GM18909 (cell line): ENCODE measurements at regions not wholly inside any gene's neighbourhood (a gene's known extent, or its start where the extent isn't known, plus 50 kb on each side); places are given as distances from the start of the nearest gene placed in this dataset.
"Not testable (repeated sequence)": the region's sequence is repeated elsewhere in the genome, so short reads cannot be mapped to it uniquely, and the experiment has no call there.

Experiments
- ATAC-seq: cut with Tn5 transposase; IDR thresholded peaks from one replicate; pipeline ENCODE4 v1.9.1; 2021; ENCODE audit warnings: mild to moderate bottlenecking; ENCODE audit not compliant: unreplicated experiment, poor library complexity

DNA sequence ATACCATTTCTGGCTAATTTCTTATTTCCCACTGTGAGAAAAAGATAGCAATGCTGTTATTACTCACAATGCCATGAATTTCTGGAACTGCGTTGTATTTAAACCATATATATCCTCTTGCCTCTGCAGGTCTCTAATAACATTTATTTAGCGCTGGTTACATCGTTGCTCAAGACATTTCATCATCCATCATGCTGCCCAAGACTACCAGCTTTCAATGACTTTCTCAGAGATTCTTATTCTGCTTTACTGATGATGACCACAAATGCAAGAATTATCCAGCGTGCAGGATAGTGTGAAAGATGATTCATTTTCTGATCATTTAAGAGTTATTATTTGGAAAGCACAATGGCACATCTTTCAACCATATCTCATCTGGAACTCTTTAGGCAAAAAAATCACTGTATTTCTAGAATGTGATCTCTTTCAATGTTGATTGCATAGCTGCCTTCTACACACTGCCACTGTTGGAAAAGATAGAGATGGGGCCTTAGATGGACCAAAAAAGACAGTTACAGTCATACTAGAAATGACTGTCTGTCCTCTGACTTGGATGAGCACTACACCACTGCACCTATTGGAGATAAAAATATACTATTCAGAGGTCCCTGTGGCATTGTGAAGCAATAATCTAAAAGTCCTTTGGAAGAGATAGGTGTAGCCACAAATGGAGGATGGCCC lies 716.1 kb downstream of the NSUN3 start:
- no peak for ATAC-seq

DNA sequence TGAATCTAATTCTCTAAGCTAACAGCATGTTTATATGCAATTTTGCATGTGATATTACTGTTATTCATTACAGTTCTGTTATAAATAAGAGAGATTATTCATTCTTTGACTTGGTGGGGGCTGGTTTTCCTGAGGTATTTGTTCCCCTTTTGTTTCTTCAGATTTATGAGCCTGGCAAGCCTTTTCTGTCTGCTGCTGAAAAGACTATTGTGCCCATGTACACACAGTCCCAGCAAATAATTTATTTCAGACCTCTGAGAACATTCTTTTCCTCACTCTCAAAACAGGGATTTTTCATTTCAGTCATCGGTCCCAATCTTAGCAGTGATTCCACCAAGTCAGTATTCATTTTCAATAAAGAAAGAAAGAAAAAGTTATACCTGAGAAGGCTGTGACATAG lies 716.8 kb downstream of the NSUN3 start:
- ATAC-seq = no peak

- ATAC-seq = no peak
Observed at GRCh38 chr3:94784274-94784673, 721.4 kb downstream of the NSUN3 start.

DNA sequence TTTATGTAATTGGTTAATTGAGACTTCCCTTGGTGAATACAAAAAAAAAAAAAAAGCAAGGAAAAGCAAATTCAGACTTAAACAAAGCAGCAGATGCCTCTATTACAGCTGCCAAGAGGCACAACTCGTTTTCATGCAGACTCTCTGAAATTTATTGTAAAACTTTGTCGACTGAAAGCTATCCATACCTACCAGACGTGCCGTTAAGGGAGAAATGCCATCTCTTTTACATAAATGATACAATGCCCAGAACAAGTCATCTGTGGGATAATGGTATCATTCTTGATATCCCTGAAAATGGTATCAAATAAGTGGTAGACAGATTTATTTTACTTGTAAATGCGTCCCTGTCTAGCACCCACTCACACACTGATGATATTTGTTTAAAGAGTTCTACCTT lies 724.2 kb downstream of the NSUN3 start:
- ATAC-seq = no peak

- no peak for ATAC-seq
Observed at GRCh38 chr3:94787734-94788270, 724.9 kb downstream of the NSUN3 start.

GRCh38 chr3:94794563-94794962 lies 731.7 kb downstream of the NSUN3 start:
- no peak for ATAC-seq

- ATAC-seq = no peak
Observed at GRCh38 chr3:94799420-94800060, 736.7 kb downstream of the NSUN3 start.

GRCh38 chr3:94811836-94812235 lies 749.0 kb downstream of the NSUN3 start:
- no peak for ATAC-seq

GRCh38 chr3:94821241-94821640 lies 758.4 kb downstream of the NSUN3 start:
- no peak for ATAC-seq

GRCh38 chr3:94822298-94822697 lies 759.4 kb downstream of the NSUN3 start:
- ATAC-seq = no peak

DNA sequence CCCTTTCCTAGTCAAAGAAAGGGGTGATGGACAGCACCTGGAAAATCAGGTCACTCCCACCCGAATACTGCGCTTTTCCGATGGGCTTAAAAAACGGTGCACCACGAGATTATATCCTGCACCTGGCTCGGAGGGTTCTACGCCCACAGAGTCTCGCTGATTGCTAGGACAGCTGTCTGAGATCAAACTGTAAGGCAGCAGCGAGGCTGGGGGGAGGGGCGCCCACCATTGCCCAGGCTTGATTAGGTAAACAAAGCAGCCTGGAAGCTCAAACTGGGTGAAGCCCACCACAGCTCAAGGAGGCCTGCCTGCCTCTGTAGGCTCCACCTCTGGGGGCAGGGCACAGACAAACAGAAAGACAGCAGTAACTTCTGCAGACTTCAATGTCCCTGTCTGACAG lies 783.4 kb downstream of the NSUN3 start:
- ATAC-seq = not testable (repeated sequence)

DNA sequence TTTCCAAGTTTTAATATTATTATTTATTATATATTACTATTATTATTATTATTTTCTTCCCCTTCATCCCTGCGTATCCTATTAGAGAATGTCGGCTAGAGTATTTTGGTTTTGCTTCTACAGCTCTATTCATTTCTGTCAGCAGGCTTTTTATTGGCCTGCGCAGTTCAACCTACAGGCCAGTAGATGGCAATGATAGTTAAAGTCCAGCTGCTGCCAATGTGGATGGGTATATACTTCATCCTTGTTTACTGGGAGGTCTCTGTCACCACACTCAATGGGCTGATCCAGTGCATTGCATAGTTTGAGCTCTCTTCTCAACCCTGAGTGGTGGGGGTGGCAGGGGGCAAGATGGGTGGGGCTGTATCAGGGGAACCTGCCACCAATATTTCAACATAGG lies 799.8 kb downstream of the NSUN3 start:
- ATAC-seq = peak; percentile 71

DNA sequence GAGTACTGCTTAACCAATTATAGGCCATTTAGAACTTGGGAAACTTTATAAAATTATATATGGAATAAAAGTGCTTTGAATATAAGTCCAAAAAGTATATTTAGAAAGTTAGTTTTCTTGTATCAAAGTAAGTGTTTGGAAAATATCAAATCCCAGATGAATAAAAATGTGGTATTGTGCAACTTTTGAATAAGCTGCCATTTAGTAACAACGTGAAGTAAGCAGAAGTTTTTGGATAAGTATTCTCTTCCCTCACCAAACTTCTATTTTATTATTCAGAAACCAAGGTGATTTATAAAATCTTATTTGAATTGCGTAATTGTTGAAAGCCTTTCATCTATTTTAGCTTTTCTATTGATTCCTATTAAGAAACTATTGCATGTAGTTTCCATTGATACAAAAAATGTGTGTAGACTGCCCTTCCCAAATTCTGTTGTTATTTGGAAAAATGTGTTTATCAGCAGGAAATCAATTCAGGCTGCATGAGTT lies 806.2 kb downstream of the NSUN3 start:
- ATAC-seq = no peak

GRCh38 chr3:94873751-94874150 lies 810.9 kb downstream of the NSUN3 start:
- no peak for ATAC-seq

DNA sequence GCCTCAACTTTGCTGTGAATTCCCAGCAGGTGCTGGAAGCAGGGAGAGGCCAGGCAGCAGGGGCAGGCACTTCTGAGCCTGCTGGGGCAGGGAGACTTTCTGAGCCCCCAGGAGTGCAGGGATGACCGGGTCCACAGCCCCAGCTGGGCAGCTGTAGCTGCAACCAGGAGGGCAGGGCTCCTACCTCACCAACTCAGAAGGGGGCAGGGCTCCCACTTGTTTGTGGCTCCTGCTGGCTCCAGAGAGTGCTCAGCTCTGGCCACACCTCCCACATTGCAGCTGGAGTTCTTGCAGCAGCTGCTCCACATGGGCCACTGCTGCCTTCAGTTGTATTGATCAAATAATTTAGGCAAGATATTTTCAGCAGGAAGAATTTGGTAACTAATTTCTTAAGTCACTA lies 812.3 kb downstream of the NSUN3 start:
- ATAC-seq = no peak

- ATAC-seq = no peak
Observed at GRCh38 chr3:94887065-94887464, 824.2 kb downstream of the NSUN3 start.

- no peak for ATAC-seq
Observed at GRCh38 chr3:94896994-94897393, 834.1 kb downstream of the NSUN3 start.

- no peak for ATAC-seq
Observed at GRCh38 chr3:94904156-94904674, 841.4 kb downstream of the NSUN3 start.

- no peak for ATAC-seq
Observed at GRCh38 chr3:94909726-94910125, 846.9 kb downstream of the NSUN3 start.

GRCh38 chr3:94912656-94913055 lies 849.8 kb downstream of the NSUN3 start:
- ATAC-seq = no peak

DNA sequence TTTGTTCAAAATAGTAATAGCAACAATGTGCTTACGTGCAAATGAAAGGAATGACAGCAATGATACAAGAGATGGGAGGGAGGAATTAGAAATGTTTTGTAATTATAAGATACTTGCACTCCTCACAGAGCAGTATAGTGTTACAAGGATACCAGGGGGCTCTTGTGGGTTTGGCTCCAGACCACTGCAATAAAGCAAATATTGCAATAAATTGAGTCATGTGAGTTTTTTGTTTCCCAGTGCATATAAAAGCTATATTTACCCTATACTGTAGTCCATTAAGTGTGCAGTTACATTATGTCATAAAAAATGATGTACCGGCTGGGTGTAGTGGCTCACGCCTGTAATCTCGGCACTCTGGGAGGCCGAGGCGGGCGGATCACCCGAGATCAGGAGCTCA lies 864.3 kb downstream of the NSUN3 start:
- ATAC-seq = no peak

DNA sequence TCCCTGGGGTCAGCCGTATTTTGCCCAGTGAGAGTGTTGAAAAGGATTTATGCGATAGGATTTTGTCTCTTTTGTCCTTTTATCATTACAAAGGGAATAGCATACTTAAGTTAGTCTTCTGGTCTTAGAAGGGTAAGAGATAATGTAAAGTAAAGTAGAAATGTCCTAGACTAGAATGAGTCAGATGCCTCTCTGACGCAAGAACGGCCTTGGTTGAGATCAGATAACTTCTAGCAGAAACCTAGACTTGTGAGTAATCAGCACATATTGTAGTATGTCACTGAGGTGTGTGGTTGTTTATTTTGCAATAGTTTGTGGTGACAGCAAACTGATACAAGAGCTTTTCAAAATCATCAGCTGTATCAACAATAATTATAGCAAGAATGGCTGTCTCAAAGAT lies 866.1 kb downstream of the NSUN3 start:
- ATAC-seq = no peak
